RKO (cell line): ENCODE measurements at regions not wholly inside any gene's neighbourhood (a gene's known extent, or its start where the extent isn't known, plus 50 kb on each side); places are given as distances from the start of the nearest gene placed in this dataset.
"Not testable (repeated sequence)": the region's sequence is repeated elsewhere in the genome, so short reads cannot be mapped to it uniquely, and the experiment has no call there.

Experiments
- DNase-seq: peaks from one replicate; pipeline ENCODE4 v3.0.0-alpha.2; 2016; ENCODE audit warnings: low spot score

GRCh38 chr17:20944014-20944865, 98.6 kb downstream of the USP22 start:
- peak; percentile 2 for DNase-seq

- not testable (repeated sequence) for DNase-seq
These were observed 95.1 kb downstream of the USP22 start for GRCh38 chr17:20947708-20948107.

- DNase-seq = no peak
These were observed 93.6 kb downstream of the USP22 start for GRCh38 chr17:20948984-20949777.
